H9 (cell line): ENCODE measurements at regions not wholly inside any gene's neighbourhood (a gene's known extent, or its start where the extent isn't known, plus 50 kb on each side); places are given as distances from the start of the nearest gene placed in this dataset.

Experiments
- DNase-seq: peaks from one replicate; pipeline ENCODE4 v3.0.0-alpha.2; 2017
- H2AFZ ChIP-seq: one replicate; pipeline ENCODE4 v1.6.1; 2013; ENCODE audit warnings: mild to moderate bottlenecking, low read length, control low read depth, moderate library complexity
- H2AK5ac ChIP-seq: 2 replicates; pipeline ENCODE4 v1.6.1; 2013; ENCODE audit warnings: low read length, control low read depth, mixed read lengths; ENCODE audit not compliant: insufficient read length
- H2BK120ac ChIP-seq: one replicate; pipeline ENCODE4 v1.6.1; 2013; ENCODE audit warnings: low read depth, mild to moderate bottlenecking, low read length, control low read depth, inconsistent platforms; ENCODE audit not compliant: poor library complexity, severe bottlenecking
- H2BK12ac ChIP-seq: 2 replicates; pipeline ENCODE4 v1.6.1; 2013; ENCODE audit warnings: low read length, control low read depth, mixed read lengths, low read depth; ENCODE audit not compliant: insufficient read length
- H2BK15ac ChIP-seq: 2 replicates; pipeline ENCODE4 v1.6.1; 2013; ENCODE audit warnings: low read depth, low read length, control low read depth
- H2BK20ac ChIP-seq: one replicate; pipeline ENCODE4 v1.6.1; 2013; ENCODE audit warnings: low read depth, mild to moderate bottlenecking, low read length, control low read depth, inconsistent platforms; ENCODE audit not compliant: poor library complexity, severe bottlenecking
- H2BK5ac ChIP-seq: 2 replicates; pipeline ENCODE4 v1.6.1; 2013; ENCODE audit warnings: low read length, control low read depth, mixed read lengths; ENCODE audit not compliant: insufficient read length
- H3K14ac ChIP-seq: 2 replicates; pipeline ENCODE4 v1.6.1; 2013; ENCODE audit warnings: low read length, control low read depth; ENCODE audit not compliant: insufficient read depth
- H3K18ac ChIP-seq: 2 replicates; pipeline ENCODE4 v1.6.1; 2013; ENCODE audit warnings: low read depth, mild to moderate bottlenecking, mixed read lengths, low read length, control low read depth; ENCODE audit not compliant: insufficient read length
- H3K23ac ChIP-seq: 2 replicates; pipeline ENCODE4 v1.6.1; 2013; ENCODE audit warnings: low read length, control low read depth, mixed read lengths, low read depth; ENCODE audit not compliant: insufficient read length
- H3K23me2 ChIP-seq: 2 replicates; pipeline ENCODE4 v1.6.1; 2013; ENCODE audit warnings: low read depth, mild to moderate bottlenecking, mixed read lengths, low read length, control low read depth; ENCODE audit not compliant: insufficient read length, poor library complexity, severe bottlenecking
- H3K27ac ChIP-seq: 2 replicates; pipeline ENCODE4 v1.5.1; 2013; ENCODE audit warnings: low read length, control low read depth, mixed read lengths, low read depth; ENCODE audit not compliant: insufficient read length
- H3K27me3 ChIP-seq: 2 replicates; pipeline ENCODE4 v1.6.1; 2013; ENCODE audit warnings: low read length, control low read depth, inconsistent platforms; ENCODE audit not compliant: insufficient read depth
- H3K4ac ChIP-seq: 2 replicates; pipeline ENCODE4 v1.6.1; 2013; ENCODE audit warnings: low read depth, mild to moderate bottlenecking, control low read depth, inconsistent platforms, low read length, moderate library complexity
- H3K4me1 ChIP-seq: 2 replicates; pipeline ENCODE4 v1.6.1; 2013; ENCODE audit warnings: low read length, control low read depth, inconsistent platforms; ENCODE audit not compliant: insufficient read depth
- H3K4me2 ChIP-seq: 2 replicates; pipeline ENCODE4 v1.6.1; 2013; ENCODE audit warnings: low read length, control low read depth, mixed read lengths; ENCODE audit not compliant: insufficient read length, insufficient read depth
- H3K56ac ChIP-seq: 2 replicates; pipeline ENCODE4 v1.6.1; 2013; ENCODE audit warnings: low read depth, mild to moderate bottlenecking, mixed read lengths, low read length, control low read depth; ENCODE audit not compliant: insufficient read length
- H3K79me1 ChIP-seq: 2 replicates; pipeline ENCODE4 v1.6.1; 2013; ENCODE audit warnings: low read depth, mild to moderate bottlenecking, moderate library complexity, low read length, control low read depth, inconsistent platforms; ENCODE audit not compliant: insufficient read depth, poor library complexity, severe bottlenecking
- H3K79me2 ChIP-seq: 2 replicates; pipeline ENCODE4 v1.6.1; 2013; ENCODE audit warnings: low read length, control low read depth, inconsistent platforms; ENCODE audit not compliant: insufficient read depth
- H3K9ac ChIP-seq: 2 replicates; pipeline ENCODE4 v1.6.1; 2013; ENCODE audit warnings: low read length, control low read depth, mixed read lengths; ENCODE audit not compliant: insufficient read length; ENCODE audit errors: extremely low read depth
- H3K9me3 ChIP-seq: one replicate; pipeline ENCODE4 v1.6.1; 2013; ENCODE audit warnings: low read depth, low read length, inconsistent platforms; ENCODE audit not compliant: control insufficient read depth
- H3T11ph ChIP-seq: one replicate; pipeline ENCODE4 v1.6.1; 2013; ENCODE audit warnings: mild to moderate bottlenecking, low read length, control low read depth, inconsistent platforms
- H4K20me1 ChIP-seq: one replicate; pipeline ENCODE4 v1.6.1; 2013; ENCODE audit not compliant: control insufficient read depth, insufficient read length, insufficient read depth
- H4K5ac ChIP-seq: 2 replicates; pipeline ENCODE4 v1.6.1; 2013; ENCODE audit warnings: low read depth, mild to moderate bottlenecking, mixed read lengths, low read length, control low read depth; ENCODE audit not compliant: insufficient read length
- H4K8ac ChIP-seq: replicated peaks from 2 replicates; pipeline ENCODE4 v1.6.1; 2013; ENCODE audit warnings: low read length, control low read depth, mixed read lengths, low read depth; ENCODE audit not compliant: insufficient read length
- H4K91ac ChIP-seq: 2 replicates; pipeline ENCODE4 v1.6.1; 2013; ENCODE audit warnings: low read depth, mild to moderate bottlenecking, moderate library complexity, mixed read lengths, low read length, control low read depth; ENCODE audit not compliant: insufficient read length
- H3K27ac Mint-ChIP-seq, 3 experiments: 2 replicates in 2 of 3; 3 replicates in 1 of 3; pipeline ENCODE4 v1.8.0; 2020 to 2021; ENCODE audit warnings: mixed read lengths in 3 of 3, mild to moderate bottlenecking in 1 of 3, moderate library complexity in 1 of 3
- H3K27me3 Mint-ChIP-seq: 2 replicates; pipeline ENCODE4 v1.8.0; 2021; ENCODE audit warnings: low read depth, mild to moderate bottlenecking, moderate library complexity, mixed read lengths
- H3K36me3 Mint-ChIP-seq, 3 experiments: 2 replicates in 2 of 3; 3 replicates in 1 of 3; pipeline ENCODE4 v1.8.0; 2020 to 2021; ENCODE audit warnings: low read depth in 3 of 3, mixed read lengths in 3 of 3; ENCODE audit not compliant: insufficient read depth in 1 of 3
- H3K4me1 Mint-ChIP-seq, 2 experiments: 2 replicates each; pipeline ENCODE4 v1.8.0; 2020; ENCODE audit warnings: mixed read lengths in 2 of 2
- H3K4me3 Mint-ChIP-seq, 2 experiments: 2 replicates in 1 of 2; 3 replicates in 1 of 2; pipeline ENCODE4 v1.8.0; 2020 to 2021; ENCODE audit warnings: mild to moderate bottlenecking in 2 of 2, mixed read lengths in 2 of 2, moderate library complexity in 1 of 2
- H3K9me3 Mint-ChIP-seq, 2 experiments: 2 replicates in 1 of 2; 3 replicates in 1 of 2; pipeline ENCODE4 v1.8.0; 2020; ENCODE audit warnings: mild to moderate bottlenecking in 2 of 2, mixed read lengths in 2 of 2, moderate library complexity in 1 of 2
- WGBS: extraction: QIAGEN DNeasy Blood & Tissue Kit; methylation state at CpG from one replicate; pipeline ENCODE4 v1.1.7; 2013; ENCODE audit warnings: missing lambda C conversion rate, low lambda C conversion rate, mixed read lengths; ENCODE audit not compliant: insufficient read length; ENCODE audit errors: extremely low coverage; 5-methylcytosine and 5-hydroxymethylcytosine counted together
- TF ChIP-seq, protein P1 (sequence below): fragments of 200-600 bp; sonication (generic); conservative IDR thresholded peaks from 3 replicates; pipeline ENCODE4 v1.8.0; 2021; ENCODE audit warnings: antibody characterized with exemption, mild to moderate bottlenecking

DNA sequence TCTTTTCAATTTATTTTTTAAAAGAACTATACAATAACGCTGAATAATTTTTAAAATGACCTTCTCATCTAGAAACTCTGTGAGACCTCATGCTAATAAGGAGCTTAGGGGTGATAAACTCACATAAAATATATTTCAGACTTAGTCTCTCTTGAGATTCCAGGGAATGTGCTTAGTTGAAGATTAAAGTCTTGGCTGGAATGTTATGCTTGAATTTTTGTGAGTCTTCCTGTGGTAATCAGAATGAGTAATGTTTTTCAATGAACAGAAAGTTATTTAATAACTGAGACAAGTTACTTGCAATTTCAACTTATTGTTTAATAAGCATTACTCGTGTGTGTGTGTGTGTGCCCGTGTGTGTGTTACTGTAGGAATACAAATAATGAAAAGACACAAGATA is 379.9 kb upstream of the EPHA7 start:
- H3K56ac ChIP-seq = no peak overlapping the region
- H3K4me1 ChIP-seq = no peaks in the 10 kb centered on the region; the same call in 1 of the 2 replicates
- no peaks in the 10 kb centered on the region for H3K9me3 Mint-ChIP-seq
- H3K23ac ChIP-seq = no peak overlapping the region
- TF ChIP-seq, protein P1, sequence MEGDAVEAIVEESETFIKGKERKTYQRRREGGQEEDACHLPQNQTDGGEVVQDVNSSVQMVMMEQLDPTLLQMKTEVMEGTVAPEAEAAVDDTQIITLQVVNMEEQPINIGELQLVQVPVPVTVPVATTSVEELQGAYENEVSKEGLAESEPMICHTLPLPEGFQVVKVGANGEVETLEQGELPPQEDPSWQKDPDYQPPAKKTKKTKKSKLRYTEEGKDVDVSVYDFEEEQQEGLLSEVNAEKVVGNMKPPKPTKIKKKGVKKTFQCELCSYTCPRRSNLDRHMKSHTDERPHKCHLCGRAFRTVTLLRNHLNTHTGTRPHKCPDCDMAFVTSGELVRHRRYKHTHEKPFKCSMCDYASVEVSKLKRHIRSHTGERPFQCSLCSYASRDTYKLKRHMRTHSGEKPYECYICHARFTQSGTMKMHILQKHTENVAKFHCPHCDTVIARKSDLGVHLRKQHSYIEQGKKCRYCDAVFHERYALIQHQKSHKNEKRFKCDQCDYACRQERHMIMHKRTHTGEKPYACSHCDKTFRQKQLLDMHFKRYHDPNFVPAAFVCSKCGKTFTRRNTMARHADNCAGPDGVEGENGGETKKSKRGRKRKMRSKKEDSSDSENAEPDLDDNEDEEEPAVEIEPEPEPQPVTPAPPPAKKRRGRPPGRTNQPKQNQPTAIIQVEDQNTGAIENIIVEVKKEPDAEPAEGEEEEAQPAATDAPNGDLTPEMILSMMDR = no peak
- no peak for DNase-seq
- no peak overlapping the region for H2BK120ac ChIP-seq
- H4K5ac ChIP-seq = no peak overlapping the region
- H3K14ac ChIP-seq = no peak overlapping the region
- no peak overlapping the region for H3K4ac ChIP-seq
- H2BK5ac ChIP-seq = no peak overlapping the region
- H3K27me3 Mint-ChIP-seq = no peaks in the 10 kb centered on the region
- no peaks in the 10 kb centered on the region for H3K79me1 ChIP-seq
- no peaks in the 10 kb centered on the region for H4K20me1 ChIP-seq
- no peak overlapping the region for H3K4me3 Mint-ChIP-seq
- no peak overlapping the region for H3K4me2 ChIP-seq
- no peak overlapping the region for H4K91ac ChIP-seq
- H3K23me2 ChIP-seq = no peaks in the 10 kb centered on the region
- no peak overlapping the region for H2BK15ac ChIP-seq
- H3K36me3 Mint-ChIP-seq = no peaks in the 10 kb centered on the region
- no peak overlapping the region for H4K8ac ChIP-seq
- no peak overlapping the region for H3K18ac ChIP-seq
- H3K27me3 ChIP-seq = no peaks in the 10 kb centered on the region
- H3K79me2 ChIP-seq = no peaks in the 10 kb centered on the region
- no peak overlapping the region for H2AFZ ChIP-seq
- no peak overlapping the region for H2AK5ac ChIP-seq
- H3K9ac ChIP-seq = no peak overlapping the region
- no peak overlapping the region for H3K27ac Mint-ChIP-seq
- H3K9me3 ChIP-seq = no peaks in the 10 kb centered on the region
- WGBS = no CpG with 5 or more reads among the region's 3 CpGs
- H3K4me1 Mint-ChIP-seq = peaks cover 18 to 21% of the 10 kb centered on the region in 2 experiments
- no peak overlapping the region for H2BK12ac ChIP-seq
- H3K27ac ChIP-seq = no peak overlapping the region
- no peak overlapping the region for H2BK20ac ChIP-seq
- no peak overlapping the region for H3T11ph ChIP-seq
